Adrenal gland (tissue), 5 donors: ENCODE measurements at regions not wholly inside any gene's neighbourhood (a gene's known extent, or its start where the extent isn't known, plus 50 kb on each side); places are given as distances from the start of the nearest gene placed in this dataset.

Source experiments
- CTCF ChIP-seq, 6 experiments: fragments of 450-650 bp in 4 of 6; fragments of 200-600 bp in 2 of 6; sonication (generic) in 1 of 6; IDR thresholded peaks; 1 replicate in 5 of 6; 2 replicates in 1 of 6; pipeline versions ENCODE4 v1.5.1 to v1.8.0; 2016 to 2021; ENCODE audit warnings: antibody characterized with exemption in 6 of 6, mild to moderate bottlenecking in 2 of 6, moderate library complexity in 1 of 6
- POLR2A ChIP-seq, 2 donors: fragments of 450-650 bp; IDR thresholded peaks; one replicate each; pipeline ENCODE4 v1.6.1; 2017; ENCODE audit warnings: antibody characterized with exemption in 2 of 2, mild to moderate bottlenecking in 2 of 2, moderate library complexity in 1 of 2
- donor health status: DM: no; HTN: no; CAD: no.

- TF ChIP-seq POLR2A (IDR thresholded peaks at IDR 0.05) (no peak), CTCF (IDR thresholded peaks at IDR 0.05) (no peak)
Measured at GRCh38 chr12:28068467-28068866, 95.9 kb upstream of the PTHLH start.
